Upper lobe of left lung (tissue), 6 donors: ENCODE measurements at regions not wholly inside any gene's neighbourhood (a gene's known extent, or its start where the extent isn't known, plus 50 kb on each side); places are given as distances from the start of the nearest gene placed in this dataset.

Experiments used
- ATAC-seq, 2 donors: fragments of 200-7000 bp; cut with Tn5 transposase; one replicate each; pipeline ENCODE4 v1.9.1; 2022; ENCODE audit warnings: mild to moderate bottlenecking in 2 of 2, moderate library complexity in 2 of 2; ENCODE audit not compliant: low FRiP score in 2 of 2
- DNase-seq, 2 donors: peaks; one replicate each; pipeline ENCODE4 v3.0.0-alpha.2; 2019 to 2020
- H3K27ac ChIP-seq, 4 donors: fragments of 200-600 bp; sonication (generic); one replicate each; pipeline ENCODE4 v1.5.1; 2016 to 2019
- H3K27me3 ChIP-seq, 4 donors: fragments of 200-600 bp; sonication (generic); one replicate each; pipeline ENCODE4 v1.5.1; 2017 to 2019
- H3K36me3 ChIP-seq, 4 donors: fragments of 200-600 bp; sonication (generic); one replicate each; pipeline ENCODE4 v1.5.1; 2016 to 2019
- H3K4me1 ChIP-seq, 4 donors: fragments of 200-600 bp; sonication (generic); one replicate each; pipeline ENCODE4 v1.5.1; 2018 to 2019
- H3K4me3 ChIP-seq, 4 donors: fragments of 200-600 bp; sonication (generic); one replicate each; pipeline ENCODE4 v1.5.1; 2017 to 2019; ENCODE audit warnings: mild to moderate bottlenecking in 2 of 4, moderate library complexity in 1 of 4
- H3K9me3 ChIP-seq, 4 donors: fragments of 200-600 bp; sonication (generic); one replicate each; pipeline ENCODE4 v1.5.1; 2018 to 2019
- CTCF ChIP-seq, 6 experiments: fragments of 450-650 bp in 4 of 6; fragments of 200-600 bp in 2 of 6; sonication (generic) in 2 of 6; IDR thresholded peaks; one replicate each; pipeline ENCODE4 v1.5.1; 2016 to 2019; ENCODE audit warnings: antibody characterized with exemption in 6 of 6
- EP300 ChIP-seq, 4 donors: sonication (generic); formaldehyde crosslinking; IDR thresholded peaks; one replicate each; pipeline ENCODE4 v1.5.1; 2017; ENCODE audit warnings: antibody characterized with exemption in 4 of 4, control low read depth in 2 of 4
- POLR2A ChIP-seq, 4 donors: fragments of 450-650 bp; IDR thresholded peaks; one replicate each; pipeline ENCODE4 v1.5.1; 2016 to 2017; ENCODE audit warnings: antibody characterized with exemption in 4 of 4, mild to moderate bottlenecking in 2 of 4
- POLR2AphosphoS5 ChIP-seq, 2 donors: sonication (generic); formaldehyde crosslinking; IDR thresholded peaks; one replicate each; pipeline ENCODE4 v1.5.1; 2017; ENCODE audit warnings: antibody characterized with exemption in 2 of 2
- WGBS, 2 donors: methylation state at CpG; one replicate each; pipeline ENCODE4 v1.1.5; 2017 to 2018; 5-methylcytosine and 5-hydroxymethylcytosine counted together
- donor health status: DM: no; HTN: no; CAD: no; lungs with moderate emphysema.
- donor health status: DM: no; HTN: yes; CAD: no; lungs with severe emphysema.

GRCh38 chr16:86359571-86359970 lies 150.8 kb upstream of the FOXF1 start:
- Histone ChIP-seq H3K4me3 (no peak overlapping the region), H3K9me3 (peaks cover 0 to 5% (median 2%) of the 10 kb centered on the region in 4 donors), H3K27ac (no peak overlapping the region), H3K27me3 (no peaks in the 10 kb centered on the region), H3K36me3 (no peaks in the 10 kb centered on the region), H3K4me1 (peaks cover 0 to 1% (median 0%) of the 10 kb centered on the region in 4 donors)
- DNase-seq (no peak), ATAC-seq (no peak)
- 69 to 81% methylated on average over 5 of the region's 5 CpGs for WGBS, 2 donors
- TF ChIP-seq CTCF (IDR thresholded peaks at IDR 0.05) (no peak), POLR2A (IDR thresholded peaks at IDR 0.05) (no peak), EP300 (IDR thresholded peaks at IDR 0.05) (no peak), POLR2AphosphoS5 (IDR thresholded peaks at IDR 0.05) (no peak)

GRCh38 chr16:86362155-86362849 lies 148.0 kb upstream of the FOXF1 start:
- TF ChIP-seq EP300 (IDR thresholded peaks at IDR 0.05), result no peak
- no peak for TF ChIP-seq CTCF (IDR thresholded peaks at IDR 0.05)
- no peak for TF ChIP-seq POLR2AphosphoS5 (IDR thresholded peaks at IDR 0.05)
- TF ChIP-seq POLR2A (IDR thresholded peaks at IDR 0.05), result no peak
- ATAC-seq (no peak), DNase-seq (no peak)
- Histone ChIP-seq H3K4me1 (peaks cover 0 to 9% (median 0%) of the 10 kb centered on the region in 4 donors), H3K36me3 (no peaks in the 10 kb centered on the region), H3K9me3 (no peaks in the 10 kb centered on the region), H3K27me3 (no peaks in the 10 kb centered on the region), H3K4me3 (no peak overlapping the region), H3K27ac (no peak overlapping the region)
- WGBS, 2 donors, result 85 to 86% methylated on average over 9 of the region's 9 CpGs

- H3K4me3 ChIP-seq, result no peak overlapping the region
- TF ChIP-seq POLR2AphosphoS5 (IDR thresholded peaks at IDR 0.05), result no peak
- no peak for TF ChIP-seq EP300 (IDR thresholded peaks at IDR 0.05)
- TF ChIP-seq CTCF (IDR thresholded peaks at IDR 0.05), result no peak
- TF ChIP-seq POLR2A (IDR thresholded peaks at IDR 0.05), result no peak
- H3K9me3 ChIP-seq, result no peaks in the 10 kb centered on the region
- peaks cover 0 to 15% (median 2%) of the 10 kb centered on the region in 4 donors for H3K4me1 ChIP-seq
- no peaks in the 10 kb centered on the region for H3K27me3 ChIP-seq
- no peaks in the 10 kb centered on the region for H3K36me3 ChIP-seq
- DNase-seq, result no peak
- H3K27ac ChIP-seq, result no peak overlapping the region
- WGBS, 2 donors, result 50 to 52% methylated on average over 4 of the region's 4 CpGs
- ATAC-seq, result no peak
These were observed 147.3 kb upstream of the FOXF1 start for GRCh38 chr16:86363057-86363490.

- H3K36me3 ChIP-seq, result no peaks in the 10 kb centered on the region
- H3K27me3 ChIP-seq, result no peaks in the 10 kb centered on the region
- WGBS, 2 donors, result 51 to 59% methylated on average over 13 of the region's 13 CpGs
- no peak overlapping the region for H3K27ac ChIP-seq
- no peak overlapping the region for H3K4me3 ChIP-seq
- H3K4me1 ChIP-seq, result peaks cover 0 to 15% (median 2%) of the 10 kb centered on the region in 4 donors
- ATAC-seq (no peak), DNase-seq (no peak)
- TF ChIP-seq EP300 (IDR thresholded peaks at IDR 0.05) (no peak), POLR2AphosphoS5 (IDR thresholded peaks at IDR 0.05) (no peak), POLR2A (IDR thresholded peaks at IDR 0.05) (no peak), CTCF (IDR thresholded peaks at IDR 0.05) (no peak)
- no peaks in the 10 kb centered on the region for H3K9me3 ChIP-seq
These were observed 146.3 kb upstream of the FOXF1 start for GRCh38 chr16:86363836-86364618.
